MG63 (cell line): ENCODE measurements at regions not wholly inside any gene's neighbourhood (a gene's known extent, or its start where the extent isn't known, plus 50 kb on each side); places are given as distances from the start of the nearest gene placed in this dataset.

Source experiments
- DNase-seq: peaks from one replicate; pipeline ENCODE4 v3.0.0-alpha.2; 2020
- H3K27me3 ChIP-seq: fragments of 250-450 bp; sonication (Bioruptor Pico); 2 replicates; pipeline ENCODE4 v1.5.1; 2020; ENCODE audit warnings: mild to moderate bottlenecking, moderate library complexity
- H3K36me3 ChIP-seq: fragments of 250-450 bp; sonication (Bioruptor Pico); 2 replicates; pipeline ENCODE4 v1.5.1; 2020; ENCODE audit warnings: mild to moderate bottlenecking, moderate library complexity
- H3K4me3 ChIP-seq: fragments of 250-450 bp; sonication (Bioruptor Pico); 2 replicates; pipeline ENCODE4 v1.5.1; 2020; ENCODE audit warnings: mild to moderate bottlenecking, moderate library complexity
- H3K9me3 ChIP-seq: fragments of 250-450 bp; sonication (Bioruptor Pico); 2 replicates; pipeline ENCODE4 v1.5.1; 2020; ENCODE audit warnings: mild to moderate bottlenecking, moderate library complexity

DNA sequence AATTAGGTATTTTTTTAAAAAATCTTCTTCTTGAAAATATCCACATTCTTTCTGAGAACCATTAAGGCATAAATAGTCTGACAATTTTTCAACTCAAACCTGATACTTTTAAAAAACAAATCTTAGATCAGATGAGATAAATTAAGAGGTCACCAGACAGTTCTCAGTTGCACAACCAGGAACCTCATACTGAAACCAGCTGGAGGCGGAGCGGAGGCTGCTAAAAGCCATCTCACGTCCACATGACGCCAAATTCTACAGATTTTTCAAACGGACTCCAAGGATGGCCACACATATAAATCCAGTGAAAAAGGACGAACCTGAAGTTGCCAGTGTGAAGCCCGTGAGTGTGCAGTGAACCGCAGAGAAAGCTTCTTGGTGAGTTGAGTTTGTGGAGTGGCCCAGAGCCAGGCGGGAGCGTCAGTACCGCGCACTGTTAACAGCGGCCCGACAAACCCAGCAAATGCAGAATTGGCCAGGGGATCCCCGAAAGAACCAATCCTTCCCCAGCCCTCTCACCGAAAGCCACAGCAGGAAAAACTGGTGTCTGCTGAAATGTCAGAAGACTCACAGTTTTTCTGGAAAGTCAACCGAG is 53.1 kb upstream of the BBS5 start:
- Histone ChIP-seq H3K36me3 (no peaks in the 10 kb centered on the region), H3K4me3 (no peak overlapping the region), H3K27me3 (peaks cover 22% of the 10 kb centered on the region), H3K9me3 (no peaks in the 10 kb centered on the region; the same call in 1 of the 2 replicates)
- DNase-seq = peak; percentile 5

DNA sequence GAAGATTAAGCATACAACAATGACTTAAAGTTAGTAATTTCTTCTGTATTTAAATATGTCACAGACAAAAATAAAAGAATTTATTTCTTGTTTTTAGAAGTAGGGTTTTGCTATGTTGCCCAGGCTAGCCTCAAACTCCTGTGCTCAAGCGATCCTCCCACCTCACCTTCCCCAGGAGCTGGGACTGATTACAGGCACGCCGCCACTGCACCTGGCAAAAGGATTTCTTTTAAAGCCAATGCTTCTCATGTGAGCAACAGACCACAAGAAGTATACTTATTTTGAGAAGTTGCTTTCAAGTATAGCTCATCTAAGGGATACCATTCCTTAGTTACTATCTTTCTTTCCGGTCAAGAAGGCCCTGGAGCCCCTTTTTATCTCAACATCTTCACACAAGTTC is 57.2 kb upstream of the BBS5 start:
- Histone ChIP-seq H3K27me3 (peaks cover 26% of the 10 kb centered on the region), H3K36me3 (no peaks in the 10 kb centered on the region), H3K4me3 (no peak overlapping the region), H3K9me3 (no peaks in the 10 kb centered on the region)
- DNase-seq = no peak

DNA sequence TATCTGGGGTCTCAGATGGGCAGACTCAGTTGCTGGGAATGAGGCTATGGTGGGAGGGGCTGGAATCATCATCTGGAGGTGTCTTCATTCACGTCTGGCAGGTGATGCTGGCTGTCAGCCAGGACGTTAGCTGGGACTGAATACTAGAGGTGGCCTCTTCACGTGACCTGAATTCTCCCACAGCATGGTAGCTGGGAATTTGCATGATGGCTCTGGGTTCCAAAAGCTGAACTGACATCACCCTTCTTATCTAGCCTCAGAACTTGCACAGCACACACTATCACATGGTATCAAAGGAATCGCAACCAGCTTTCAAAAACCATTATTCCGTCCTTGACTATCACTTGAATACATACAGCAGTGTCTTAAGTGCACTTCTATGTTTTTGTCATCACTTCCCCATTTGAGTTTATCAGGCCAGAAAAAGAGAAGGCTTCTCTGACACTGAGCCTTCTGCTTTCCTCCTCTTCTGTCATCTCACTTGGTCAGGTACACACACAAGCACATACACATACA is 53.0 kb upstream of the LRP2 start:
- no peak overlapping the region for H3K4me3 ChIP-seq
- no peak for DNase-seq
- no peaks in the 10 kb centered on the region for H3K9me3 ChIP-seq
- peaks cover 13% of the 10 kb centered on the region for H3K27me3 ChIP-seq
- no peaks in the 10 kb centered on the region for H3K36me3 ChIP-seq
